AG04449 (cell line): ENCODE measurements at regions not wholly inside any gene's neighbourhood (a gene's known extent, or its start where the extent isn't known, plus 50 kb on each side); places are given as distances from the start of the nearest gene placed in this dataset.

Experiments
- CTCF ChIA-PET: fragments of 350-600 bp; formaldehyde crosslinking; extraction: SDS; loops from one replicate; lab custom pipeline; 2021; ENCODE audit warnings: antibody characterized with exemption; lab: Yijun Ruan, JAX
- POLR2A ChIA-PET: fragments of 400-600, 350-600 bp; formaldehyde crosslinking; extraction: SDS; loops from one replicate; lab custom pipeline; 2020; ENCODE audit warnings: antibody characterized with exemption, inconsistent platforms; lab: Yijun Ruan, JAX
- DNase-seq: peaks from one replicate; pipeline ENCODE4 v3.0.0-alpha.2; 2010; ENCODE audit warnings: low read depth, low spot score
- H3K4me3 ChIP-seq: 2 replicates; pipeline ENCODE4 v1.5.1; 2011; ENCODE audit warnings: low read depth, mild to moderate bottlenecking, control low read depth, low read length
- TF ChIP-seq, protein P1 (sequence below): IDR thresholded peaks from one replicate; pipeline ENCODE4 v1.5.1; 2011; ENCODE audit warnings: mild to moderate bottlenecking, moderate library complexity, low read length, control low read depth, inconsistent platforms; ENCODE audit not compliant: insufficient read depth; ENCODE audit errors: missing control alignments

GRCh38 chr2:16112972-16113560, 172.7 kb downstream of the MYCN start:
- POLR2A ChIA-PET = no interaction called here
- TF ChIP-seq, protein P1, sequence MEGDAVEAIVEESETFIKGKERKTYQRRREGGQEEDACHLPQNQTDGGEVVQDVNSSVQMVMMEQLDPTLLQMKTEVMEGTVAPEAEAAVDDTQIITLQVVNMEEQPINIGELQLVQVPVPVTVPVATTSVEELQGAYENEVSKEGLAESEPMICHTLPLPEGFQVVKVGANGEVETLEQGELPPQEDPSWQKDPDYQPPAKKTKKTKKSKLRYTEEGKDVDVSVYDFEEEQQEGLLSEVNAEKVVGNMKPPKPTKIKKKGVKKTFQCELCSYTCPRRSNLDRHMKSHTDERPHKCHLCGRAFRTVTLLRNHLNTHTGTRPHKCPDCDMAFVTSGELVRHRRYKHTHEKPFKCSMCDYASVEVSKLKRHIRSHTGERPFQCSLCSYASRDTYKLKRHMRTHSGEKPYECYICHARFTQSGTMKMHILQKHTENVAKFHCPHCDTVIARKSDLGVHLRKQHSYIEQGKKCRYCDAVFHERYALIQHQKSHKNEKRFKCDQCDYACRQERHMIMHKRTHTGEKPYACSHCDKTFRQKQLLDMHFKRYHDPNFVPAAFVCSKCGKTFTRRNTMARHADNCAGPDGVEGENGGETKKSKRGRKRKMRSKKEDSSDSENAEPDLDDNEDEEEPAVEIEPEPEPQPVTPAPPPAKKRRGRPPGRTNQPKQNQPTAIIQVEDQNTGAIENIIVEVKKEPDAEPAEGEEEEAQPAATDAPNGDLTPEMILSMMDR = no peak
- H3K4me3 ChIP-seq = no peak overlapping the region
- CTCF ChIA-PET = no interaction called here
- no peak for DNase-seq

DNA sequence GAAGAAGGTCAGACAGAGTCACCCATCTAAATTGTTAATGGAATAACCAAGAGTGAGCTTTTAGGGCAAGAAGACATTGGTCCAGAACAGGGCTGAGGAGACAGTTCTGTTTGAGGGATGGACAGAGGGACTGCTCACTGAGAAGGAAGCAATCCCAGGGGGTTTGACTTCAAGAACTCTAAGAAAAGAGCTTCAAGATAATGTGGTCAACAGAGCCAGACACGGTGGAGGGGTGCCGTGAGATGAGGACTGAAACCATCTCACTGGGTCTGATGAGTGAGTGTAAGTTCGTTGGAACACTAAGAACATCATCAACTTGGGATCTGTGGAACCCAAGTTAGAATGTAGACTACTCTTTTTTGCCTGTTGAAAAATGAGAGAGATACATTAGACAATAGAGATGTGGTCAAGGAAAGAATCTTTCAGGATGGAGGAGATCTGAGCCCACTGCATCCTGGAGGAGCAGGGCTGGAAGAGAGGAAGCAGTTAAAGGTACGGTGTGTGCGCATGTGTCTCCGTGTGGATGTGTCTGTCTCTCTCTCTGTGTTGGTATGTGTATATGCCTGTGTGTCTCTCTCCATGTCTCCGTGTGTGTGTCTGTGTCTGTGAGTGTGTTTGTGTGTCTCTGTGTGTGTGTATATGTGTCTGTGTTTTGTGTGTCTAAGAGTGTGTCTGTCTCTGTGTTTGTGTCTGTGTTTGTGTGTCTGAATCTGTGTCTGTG, 172.1 kb downstream of the MYCN start:
- POLR2A ChIA-PET = no interaction called here
- CTCF ChIA-PET = no interaction called here
- no peak for DNase-seq
- H3K4me3 ChIP-seq = no peak overlapping the region
- TF ChIP-seq, protein P1 = no peak

DNA sequence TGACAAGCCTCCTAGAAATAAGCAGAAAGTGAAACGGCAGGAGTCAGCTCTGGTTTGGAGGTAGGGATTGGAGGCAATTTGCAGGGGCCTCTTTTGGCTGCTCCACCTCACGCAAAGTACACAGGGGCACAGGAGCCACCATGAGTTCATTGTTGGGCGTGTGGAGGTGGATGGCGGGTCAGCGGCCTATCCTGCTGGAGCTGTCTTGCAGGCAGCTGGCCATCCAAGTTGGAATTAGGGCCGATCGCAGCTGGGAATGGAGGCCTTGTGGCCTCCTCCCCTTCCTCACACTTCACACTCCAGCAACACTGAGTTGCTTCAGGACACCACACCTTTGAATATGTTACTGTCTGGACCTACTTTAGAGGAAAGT, 171.5 kb downstream of the MYCN start:
- TF ChIP-seq, protein P1 = no peak
- no peak overlapping the region for H3K4me3 ChIP-seq
- ChIA-PET POLR2A (no interaction called here), CTCF (no interaction called here)
- no peak for DNase-seq

DNA sequence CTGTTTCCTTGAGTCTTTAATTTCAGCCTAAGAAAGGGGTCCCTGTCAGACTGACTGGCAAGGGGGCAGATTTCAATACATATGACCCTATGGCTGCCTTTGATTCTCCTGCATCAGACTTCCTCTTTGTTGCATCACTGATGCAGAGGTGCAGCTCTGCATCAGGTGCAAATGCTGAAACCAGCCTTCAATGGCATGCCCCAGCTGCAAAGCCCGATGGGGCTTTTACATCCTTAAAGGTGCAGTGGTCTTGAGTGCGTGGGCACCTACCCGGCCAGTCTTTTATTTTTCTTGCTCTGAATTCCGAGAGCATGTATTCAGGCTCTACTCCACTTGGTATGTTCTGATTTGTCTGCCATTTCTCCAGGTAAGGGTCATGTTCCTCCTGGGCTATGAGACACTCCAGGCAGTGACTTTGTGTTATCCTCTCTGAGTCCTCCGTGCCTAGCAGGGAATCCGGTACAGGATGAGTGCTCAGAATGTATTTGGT, 169.5 kb downstream of the MYCN start:
- CTCF ChIA-PET = no interaction called here

DNA sequence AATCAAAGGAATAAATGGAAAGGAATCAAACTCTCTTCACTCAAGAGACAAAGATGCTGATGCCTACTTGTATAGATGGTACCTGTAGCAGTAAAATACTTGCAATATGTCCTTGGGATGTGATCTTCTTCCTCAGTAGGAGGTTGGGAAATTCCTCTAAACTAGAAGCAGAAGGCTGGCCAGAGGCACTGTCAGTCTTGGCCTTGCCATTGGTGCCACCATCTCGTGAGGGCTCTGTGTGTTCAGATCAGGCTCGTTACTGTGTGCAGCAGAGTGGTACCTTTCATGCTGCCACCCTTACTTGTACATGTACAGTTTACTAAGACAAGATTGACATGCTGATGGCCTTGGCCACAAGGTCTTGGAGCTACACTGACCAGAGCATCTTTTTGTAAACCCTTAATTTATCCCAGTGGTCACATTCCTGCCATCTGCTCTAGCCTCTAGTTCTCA, 169.0 kb downstream of the MYCN start:
- TF ChIP-seq, protein P1 = no peak
- DNase-seq = no peak
- CTCF ChIA-PET = no interaction called here
- H3K4me3 ChIP-seq = no peak overlapping the region
- POLR2A ChIA-PET = no interaction called here

More for the DNA sequence above, 169.5 kb downstream of the MYCN start:
- POLR2A ChIA-PET = no interaction called here
- TF ChIP-seq, protein P1 = no peak
- no peak for DNase-seq
- H3K4me3 ChIP-seq = no peak overlapping the region

GRCh38 chr2:16107246-16107645, 166.9 kb downstream of the MYCN start:
- no peak for DNase-seq
- CTCF ChIA-PET = no interaction called here
- POLR2A ChIA-PET = no interaction called here

More at GRCh38 chr2:16107246-16107645, 166.9 kb downstream of the MYCN start:
- no peak overlapping the region for H3K4me3 ChIP-seq
- TF ChIP-seq, protein P1 = no peak
